ENCODE measurements at regions not wholly inside any gene's neighbourhood (a gene's known extent, or its start where the extent isn't known, plus 50 kb on each side); places are given as distances from the start of the nearest gene placed in this dataset.

DNA sequence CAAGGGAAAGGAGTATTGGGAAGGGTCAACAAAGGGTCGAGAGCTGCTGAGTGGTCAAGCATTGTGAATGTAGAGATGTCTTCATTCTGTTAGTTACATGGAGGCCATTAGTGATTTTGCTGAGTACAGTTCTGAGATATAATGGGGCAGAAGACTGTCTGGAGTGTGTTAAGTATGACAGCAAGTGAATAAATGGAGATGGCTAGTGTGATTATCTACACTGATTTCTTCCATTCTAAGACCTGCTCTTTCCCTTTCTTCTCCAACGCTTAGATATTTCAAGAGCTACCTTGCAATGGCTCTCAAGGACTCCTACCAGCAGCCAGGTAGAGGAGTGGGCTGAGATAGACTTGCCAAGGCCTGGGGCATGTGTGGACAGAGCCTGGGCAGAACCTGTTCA is 216.5 kb downstream of the MFSD1 start:
- no peak for TF ChIP-seq POLR2AphosphoS5 (IDR thresholded peaks at IDR 0.05; ENCODE audit: low read depth, low read length)
- no peak for TF ChIP-seq POLR2A (IDR thresholded peaks at IDR 0.05; ENCODE audit: low read depth, low read length)

All from GM12892 (cell line).